HEK293T (cell line): ENCODE measurements at regions not wholly inside any gene's neighbourhood (a gene's known extent, or its start where the extent isn't known, plus 50 kb on each side); places are given as distances from the start of the nearest gene placed in this dataset.
"Not testable (repeated sequence)": the region's sequence is repeated elsewhere in the genome, so short reads cannot be mapped to it uniquely, and the experiment has no call there.

ENCODE experiments used
- CTCF ChIA-PET: fragments of 350-600 bp; formaldehyde crosslinking; extraction: SDS; loops from one replicate; lab custom pipeline; 2021; ENCODE audit warnings: antibody characterized with exemption, inconsistent platforms; lab: Yijun Ruan, JAX
- POLR2A ChIA-PET: fragments of 350-600 bp; formaldehyde crosslinking; extraction: SDS; loops from one replicate; lab custom pipeline; 2020; ENCODE audit warnings: antibody characterized with exemption, inconsistent platforms; lab: Yijun Ruan, JAX
- DNase-seq: peaks from one replicate; pipeline ENCODE4 v3.0.0; 2012; ENCODE audit warnings: mixed read lengths; ENCODE audit errors: extremely low spot score
- ARNT ChIP-seq: fragments of 450-650 bp; IDR thresholded peaks from 2 replicates; pipeline ENCODE4 v1.6.1; 2017; ENCODE audit warnings: mild to moderate bottlenecking
- BHLHE40 ChIP-seq: fragments of 450-650 bp; IDR thresholded peaks from 2 replicates; pipeline ENCODE4 v1.6.1; 2016; ENCODE audit warnings: mild to moderate bottlenecking, moderate library complexity, borderline replicate concordance
- CTBP1 ChIP-seq: fragments of 450-650 bp; IDR thresholded peaks from 2 replicates; pipeline ENCODE4 v1.6.1; 2016; ENCODE audit warnings: borderline replicate concordance
- ELF4 ChIP-seq: fragments of 450-650 bp; IDR thresholded peaks from 2 replicates; pipeline ENCODE4 v1.6.1; 2017; ENCODE audit warnings: antibody characterized with exemption
- FOXA1 ChIP-seq: fragments of 450-650 bp; IDR thresholded peaks from 2 replicates; pipeline ENCODE4 v1.6.1; 2016; ENCODE audit warnings: mild to moderate bottlenecking
- FOXK2 ChIP-seq: fragments of 450-650 bp; IDR thresholded peaks from 2 replicates; pipeline ENCODE4 v1.6.1; 2016; ENCODE audit warnings: mild to moderate bottlenecking
- FOXM1 ChIP-seq: fragments of 450-650 bp; IDR thresholded peaks from 2 replicates; pipeline ENCODE4 v1.6.1; 2017; ENCODE audit warnings: mild to moderate bottlenecking, borderline replicate concordance
- HDGF ChIP-seq: fragments of 450-650 bp; IDR thresholded peaks from 2 replicates; pipeline ENCODE4 v1.6.1; 2017; ENCODE audit warnings: antibody characterized with exemption, borderline replicate concordance
- L3MBTL2 ChIP-seq: fragments of 450-650 bp; conservative IDR thresholded peaks from 2 replicates; pipeline ENCODE4 v1.6.1; 2016; ENCODE audit warnings: mild to moderate bottlenecking
- LEF1 ChIP-seq: fragments of 450-650 bp; IDR thresholded peaks from 2 replicates; pipeline ENCODE4 v1.6.1; 2017; ENCODE audit warnings: mild to moderate bottlenecking, borderline replicate concordance
- NFRKB ChIP-seq: fragments of 450-650 bp; IDR thresholded peaks from 2 replicates; pipeline ENCODE4 v1.6.1; 2016; ENCODE audit warnings: mild to moderate bottlenecking, moderate library complexity
- PKNOX1 ChIP-seq: fragments of 450-650 bp; IDR thresholded peaks from 2 replicates; pipeline ENCODE4 v1.6.1; 2016
- SP1 ChIP-seq: fragments of 450-650 bp; IDR thresholded peaks from 2 replicates; pipeline ENCODE4 v1.6.1; 2017
- SUZ12 ChIP-seq: fragments of 450-650 bp; IDR thresholded peaks from 2 replicates; pipeline ENCODE4 v1.6.1; 2016; ENCODE audit warnings: mild to moderate bottlenecking
- TARDBP ChIP-seq: fragments of 450-650 bp; IDR thresholded peaks from 2 replicates; pipeline ENCODE4 v1.6.1; 2016
- ZNF384 ChIP-seq: fragments of 450-650 bp; IDR thresholded peaks from 2 replicates; pipeline ENCODE4 v1.6.1; 2016

GRCh38 chr4:26015906-26016305 lies 101.9 kb downstream of the SMIM20 start:
- POLR2A ChIA-PET, result no interaction called here
- TF ChIP-seq BHLHE40, result no peak
- no peak for TF ChIP-seq SUZ12
- TF ChIP-seq LEF1, result no peak
- no peak for TF ChIP-seq ZNF384
- TF ChIP-seq ELF4, result no peak
- no peak for TF ChIP-seq ARNT
- TF ChIP-seq NFRKB, result no peak
- TF ChIP-seq SP1, result no peak
- no peak for TF ChIP-seq PKNOX1
- CTCF ChIA-PET, result no interaction called here
- no peak for DNase-seq

- ChIA-PET CTCF (no interaction called here), POLR2A (no interaction called here)
- DNase-seq, result no peak
- no peak for TF ChIP-seq ZNF384
- TF ChIP-seq L3MBTL2, result no peak
- TF ChIP-seq LEF1, result no peak
- TF ChIP-seq HDGF, result no peak
- TF ChIP-seq NFRKB, result no peak
- TF ChIP-seq SP1, result no peak
- TF ChIP-seq PKNOX1, result no peak
- TF ChIP-seq TARDBP, result no peak
- TF ChIP-seq ARNT, result no peak
These were observed 103.5 kb downstream of the SMIM20 start for GRCh38 chr4:26017531-26017930.

GRCh38 chr4:26017961-26018700 lies 104.1 kb downstream of the SMIM20 start:
- DNase-seq, POLR2A ChIA-PET: not testable (repeated sequence)
- CTCF ChIA-PET, result interaction anchor here (0.5 kb wide), 1 partner anchor 9 kb away, joined by 3 read pairs; no protein-coding TSS in a partner anchor

GRCh38 chr4:26020083-26020668 lies 106.2 kb downstream of the SMIM20 start:
- ChIA-PET POLR2A (no interaction called here), CTCF (no interaction called here)
- TF ChIP-seq L3MBTL2, result no peak
- no peak for TF ChIP-seq NFRKB
- TF ChIP-seq FOXK2, result no peak
- TF ChIP-seq LEF1, result no peak
- TF ChIP-seq BHLHE40, result no peak
- no peak for TF ChIP-seq TARDBP
- TF ChIP-seq ARNT, result no peak
- no peak for TF ChIP-seq ZNF384
- no peak for TF ChIP-seq CTBP1
- TF ChIP-seq ELF4, result no peak
- no peak for TF ChIP-seq SP1
- TF ChIP-seq FOXA1, result no peak
- no peak for TF ChIP-seq FOXM1
- TF ChIP-seq SUZ12, result no peak
- no peak for TF ChIP-seq PKNOX1
- TF ChIP-seq HDGF, result no peak
- DNase-seq, result no peak

- DNase-seq, result no peak
- CTCF ChIA-PET, result no interaction called here
- POLR2A ChIA-PET, result no interaction called here
- TF ChIP-seq SUZ12 (no peak), LEF1 (no peak), ELF4 (no peak), PKNOX1 (no peak), L3MBTL2 (no peak), HDGF (no peak), FOXA1 (no peak), ZNF384 (no peak)
These were observed 106.9 kb downstream of the SMIM20 start for GRCh38 chr4:26020881-26021280.
